ENCODE measurements at regions not wholly inside any gene's neighbourhood (a gene's known extent, or its start where the extent isn't known, plus 50 kb on each side); places are given as distances from the start of the nearest gene placed in this dataset.

DNA sequence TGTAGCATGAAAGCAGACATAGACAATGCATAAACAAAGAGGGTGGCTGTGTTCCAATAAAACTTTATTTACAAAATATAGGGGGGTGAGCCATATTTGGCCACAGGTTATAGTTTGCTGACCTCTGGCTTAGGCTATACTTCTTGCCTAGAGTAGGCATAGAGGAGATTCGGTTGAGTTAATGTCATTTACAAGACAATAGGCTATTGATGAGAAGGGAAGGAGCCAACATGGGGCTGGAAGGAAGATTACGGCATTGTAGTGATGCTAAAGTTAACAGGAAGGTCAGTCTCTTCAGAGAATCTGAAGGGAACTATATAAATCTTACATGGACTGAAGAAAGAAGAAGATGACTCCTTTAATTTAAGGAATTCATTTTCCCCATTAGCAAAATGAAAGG lies 463.5 kb downstream of the HTR7 start:
- no peak for TF ChIP-seq EZH2phosphoT487 (IDR thresholded peaks at IDR 0.05; ENCODE audit: borderline replicate concordance, low read length)
- TF ChIP-seq, protein P1, sequence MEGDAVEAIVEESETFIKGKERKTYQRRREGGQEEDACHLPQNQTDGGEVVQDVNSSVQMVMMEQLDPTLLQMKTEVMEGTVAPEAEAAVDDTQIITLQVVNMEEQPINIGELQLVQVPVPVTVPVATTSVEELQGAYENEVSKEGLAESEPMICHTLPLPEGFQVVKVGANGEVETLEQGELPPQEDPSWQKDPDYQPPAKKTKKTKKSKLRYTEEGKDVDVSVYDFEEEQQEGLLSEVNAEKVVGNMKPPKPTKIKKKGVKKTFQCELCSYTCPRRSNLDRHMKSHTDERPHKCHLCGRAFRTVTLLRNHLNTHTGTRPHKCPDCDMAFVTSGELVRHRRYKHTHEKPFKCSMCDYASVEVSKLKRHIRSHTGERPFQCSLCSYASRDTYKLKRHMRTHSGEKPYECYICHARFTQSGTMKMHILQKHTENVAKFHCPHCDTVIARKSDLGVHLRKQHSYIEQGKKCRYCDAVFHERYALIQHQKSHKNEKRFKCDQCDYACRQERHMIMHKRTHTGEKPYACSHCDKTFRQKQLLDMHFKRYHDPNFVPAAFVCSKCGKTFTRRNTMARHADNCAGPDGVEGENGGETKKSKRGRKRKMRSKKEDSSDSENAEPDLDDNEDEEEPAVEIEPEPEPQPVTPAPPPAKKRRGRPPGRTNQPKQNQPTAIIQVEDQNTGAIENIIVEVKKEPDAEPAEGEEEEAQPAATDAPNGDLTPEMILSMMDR (conservative IDR thresholded peaks at IDR 0.05; ENCODE audit: low read depth, low read length) = no peak
